Activated CD8-positive, alpha-beta memory T cell treated with anti-CD3 and anti-CD28 coated beads for 48 hours (primary cell): ENCODE measurements at regions not wholly inside any gene's neighbourhood (a gene's known extent, or its start where the extent isn't known, plus 50 kb on each side); places are given as distances from the start of the nearest gene placed in this dataset.
A peak's percentile ranks its signal among the peaks of the same experiment; 100 is the strongest.
"Not testable (repeated sequence)": the region's sequence is repeated elsewhere in the genome, so short reads cannot be mapped to it uniquely, and the experiment has no call there.

ENCODE experiments used
- DNase-seq, 3 experiments: peaks; one replicate each; pipeline ENCODE4 v3.0.0-alpha.2; 2020; ENCODE audit warnings: low read depth in 2 of 3, low spot score in 2 of 3

- DNase-seq = not testable (repeated sequence)
These were observed 116.5 kb upstream of the AKAP13 start for GRCh38 chr15:85263842-85264440.

- DNase-seq = not testable (repeated sequence)
These were observed 115.7 kb upstream of the AKAP13 start for GRCh38 chr15:85264614-85265190.

GRCh38 chr15:85267158-85267857, 113.1 kb upstream of the AKAP13 start:
- not testable (repeated sequence) for DNase-seq

GRCh38 chr15:85274315-85275050, 105.9 kb upstream of the AKAP13 start:
- DNase-seq = no peak

- DNase-seq = no peak
These were observed 103.9 kb upstream of the AKAP13 start for GRCh38 chr15:85276508-85276907.

GRCh38 chr15:85276921-85277320, 103.5 kb upstream of the AKAP13 start:
- DNase-seq = no peak

- no peak for DNase-seq
These were observed 102.5 kb upstream of the AKAP13 start for GRCh38 chr15:85277847-85278370.

- DNase-seq = no peak
These were observed 100.2 kb upstream of the AKAP13 start for GRCh38 chr15:85280203-85280602.

- DNase-seq = no peak
These were observed 99.0 kb upstream of the AKAP13 start for GRCh38 chr15:85281293-85281882.

GRCh38 chr15:85282504-85283115, 97.8 kb upstream of the AKAP13 start:
- DNase-seq = no peak

- DNase-seq = not testable (repeated sequence)
These were observed 96.6 kb upstream of the AKAP13 start for GRCh38 chr15:85283815-85284214.

- DNase-seq = no peak
These were observed 95.9 kb upstream of the AKAP13 start for GRCh38 chr15:85284497-85284896.

GRCh38 chr15:85289677-85290365, 90.6 kb upstream of the AKAP13 start:
- DNase-seq = no peak

GRCh38 chr15:85292583-85292982, 87.8 kb upstream of the AKAP13 start:
- not testable (repeated sequence) for DNase-seq

GRCh38 chr15:85296615-85297402, 83.6 kb upstream of the AKAP13 start:
- peak in 2 of 3 experiments; percentile 36 to 38 for DNase-seq

- DNase-seq = no peak
These were observed 82.9 kb upstream of the AKAP13 start for GRCh38 chr15:85297537-85297936.

GRCh38 chr15:85298366-85298765, 82.0 kb upstream of the AKAP13 start:
- DNase-seq = no peak

- no peak for DNase-seq
These were observed 81.5 kb upstream of the AKAP13 start for GRCh38 chr15:85298941-85299340.

GRCh38 chr15:85302271-85302670, 78.1 kb upstream of the AKAP13 start:
- no peak for DNase-seq
